HCT116 (cell line): ENCODE measurements at regions not wholly inside any gene's neighbourhood (a gene's known extent, or its start where the extent isn't known, plus 50 kb on each side); places are given as distances from the start of the nearest gene placed in this dataset.
A peak's percentile ranks its signal among the peaks of the same experiment; 100 is the strongest.

Source experiments
- ATAC-seq: fragments of 200-7000 bp; cut with Tn5 transposase; 2 replicates; pipeline ENCODE4 v1.9.1; 2020; ENCODE audit warnings: mild to moderate bottlenecking, moderate library complexity
- BruUV-seq: library from RNA; stranded (reverse); fragments of 400-500 nt; replicated peaks from 2 replicates; lab custom pipeline; 2021; lab: Mats Ljungman, UMichigan
- CTCF ChIA-PET: fragments of 300-600 bp; sonication (Branson Sonifier 250); formaldehyde crosslinking; loops from one replicate; lab custom pipeline; 2021; ENCODE audit warnings: antibody characterized with exemption; lab: Charles Lee
- POLR2A ChIA-PET: fragments of 300-600, 350-600 bp; sonication (Branson Sonifier 250); formaldehyde crosslinking; loops from one replicate; lab custom pipeline; 2021; ENCODE audit warnings: antibody characterized with exemption; lab: Charles Lee
- RAD21 ChIA-PET, 2 experiments: fragments of 300-600 bp; sonication (Branson Sonifier 250); formaldehyde crosslinking; loops; one replicate each; lab custom pipeline; 2023; ENCODE audit warnings: low total read pairs in 2 of 2; ENCODE audit not compliant: uncharacterized antibody in 2 of 2, unreplicated experiment in 2 of 2, low non-redundant PET in 1 of 2; lab: Charles Lee
- DNase-seq: peaks from one replicate; pipeline ENCODE4 v3.0.0-alpha.2; 2010; ENCODE audit warnings: low read depth, low spot score
- H2AFZ ChIP-seq: fragments of 200-600 bp; shearing (Covaris generic), sonication (generic); 2 replicates; pipeline ENCODE4 v1.6.1; 2017; ENCODE audit warnings: low read depth, mixed run types, mixed read lengths, antibody characterized with exemption, low read length; ENCODE audit not compliant: poor library complexity, severe bottlenecking
- H3K27ac ChIP-seq: 2 replicates; pipeline ENCODE4 v1.5.1; 2012; ENCODE audit warnings: low read depth, low read length
- H3K27me3 ChIP-seq: fragments of 200-600 bp; sonication (generic); 2 replicates; pipeline ENCODE4 v1.6.1; 2016; ENCODE audit warnings: mixed run types, low read length, mixed read lengths; ENCODE audit not compliant: insufficient read depth
- H3K36me3 ChIP-seq, 2 experiments: fragments of 200-500 bp in 1 of 2; fragments of 200-600 bp in 1 of 2; sonication (Bioruptor generic) in 1 of 2; sonication (generic) in 1 of 2; 2 replicates each; pipeline versions ENCODE4 v1.5.1 to v1.6.1; 2014 to 2016; ENCODE audit warnings: low read length in 2 of 2, inconsistent platforms in 1 of 2, mixed read lengths in 1 of 2, mixed run types in 1 of 2; ENCODE audit not compliant: insufficient read depth in 2 of 2, control insufficient read depth in 1 of 2
- H3K4me1 ChIP-seq, 2 experiments: fragments of 200-600 bp in 1 of 2; sonication (generic) in 1 of 2; 2 replicates each; pipeline versions ENCODE4 v1.5.1 to v1.6.1; 2012 to 2017; ENCODE audit warnings: low read length in 2 of 2, inconsistent platforms in 1 of 2, mild to moderate bottlenecking in 1 of 2, mixed read lengths in 1 of 2, mixed run types in 1 of 2, moderate library complexity in 1 of 2; ENCODE audit not compliant: insufficient read depth in 2 of 2, control insufficient read depth in 1 of 2
- H3K4me2 ChIP-seq: fragments of 200-600 bp; sonication (generic); 2 replicates; pipeline ENCODE4 v1.6.1; 2017; ENCODE audit warnings: mixed run types, low read length, mixed read lengths
- H3K4me3 ChIP-seq, 2 experiments: fragments of 200-600 bp in 1 of 2; sonication (generic) in 1 of 2; replicated peaks in 1 of 2; 2 replicates each; pipeline ENCODE4 v1.5.1; 2011 to 2016; ENCODE audit warnings: low read length in 2 of 2, control low read depth in 1 of 2, low read depth in 1 of 2, mild to moderate bottlenecking in 1 of 2, mixed read lengths in 1 of 2, mixed run types in 1 of 2
- H3K79me2 ChIP-seq: fragments of 200-600 bp; sonication (generic); 2 replicates; pipeline ENCODE4 v1.6.1; 2017; ENCODE audit warnings: mild to moderate bottlenecking, mixed run types, low read length, moderate library complexity, mixed read lengths; ENCODE audit not compliant: insufficient read depth
- H3K9ac ChIP-seq: fragments of 200-600 bp; sonication (generic); 2 replicates; pipeline ENCODE4 v1.6.1; 2016; ENCODE audit warnings: low read length, mixed read lengths
- H3K9me2 ChIP-seq: fragments of 200-600 bp; sonication (generic), shearing (Covaris generic); 2 replicates; pipeline ENCODE4 v1.6.1; 2017; ENCODE audit warnings: mixed run types, mild to moderate bottlenecking, moderate library complexity; ENCODE audit not compliant: insufficient read depth
- H3K9me3 ChIP-seq, 2 experiments: fragments of 200-500 bp in 1 of 2; fragments of 200-600 bp in 1 of 2; sonication (Bioruptor generic) in 1 of 2; sonication (generic) in 1 of 2; 2 replicates each; pipeline ENCODE4 v1.6.1; 2014 to 2017; ENCODE audit warnings: low read length in 2 of 2, mixed read lengths in 2 of 2, inconsistent platforms in 1 of 2, low read depth in 1 of 2, mild to moderate bottlenecking in 1 of 2, mixed run types in 1 of 2, moderate library complexity in 1 of 2; ENCODE audit not compliant: control insufficient read depth in 1 of 2, insufficient read depth in 1 of 2
- H4K20me1 ChIP-seq: fragments of 200-600 bp; sonication (generic), shearing (Covaris generic); 2 replicates; pipeline ENCODE4 v1.6.1; 2017; ENCODE audit warnings: mixed run types, mild to moderate bottlenecking, moderate library complexity; ENCODE audit not compliant: insufficient read depth
- RAD21 ChIP-seq: IDR thresholded peaks from 2 replicates; pipeline ENCODE4 v1.6.1; 2012; ENCODE audit warnings: low read depth, mild to moderate bottlenecking
- ZBTB33 ChIP-seq: IDR thresholded peaks from 2 replicates; pipeline ENCODE4 v1.6.1; 2011; ENCODE audit warnings: mild to moderate bottlenecking, low read length, moderate library complexity; ENCODE audit not compliant: insufficient replicate concordance; ENCODE audit errors: extremely low read depth
- intact Hi-C: fragments of 100-400 bp; cut with micrococcal nuclease; formaldehyde crosslinking; loops from 2 replicates; pipeline ENCODE4 v1.10.0; 2022
- TF ChIP-seq, protein P1 (sequence below), 3 experiments: fragments of 200-600 bp in 1 of 3; sonication (generic) in 1 of 3; IDR thresholded peaks in 2 of 3; conservative IDR thresholded peaks in 1 of 3; 2 replicates each; pipeline ENCODE4 v1.5.1; 2012 to 2017; ENCODE audit warnings: low read depth in 2 of 3, low read length in 2 of 3, antibody characterized with exemption in 1 of 3, borderline replicate concordance in 1 of 3, control low read depth in 1 of 3, mild to moderate bottlenecking in 1 of 3, mixed read lengths in 1 of 3, mixed run types in 1 of 3, moderate library complexity in 1 of 3; ENCODE audit not compliant: insufficient read depth in 1 of 3

- RAD21 ChIA-PET: interaction anchor here (0.8 to 1.0 kb wide), 2 partner anchors 401 to 974 kb away, joined by 3 to 7 read pairs; no protein-coding TSS in a partner anchor
- BruUV-seq: no TSS peak
Measured at GRCh38 chr20:59455402-59456341, 148.7 kb upstream of the PHACTR3 start.

More at GRCh38 chr20:59455402-59456341, 148.7 kb upstream of the PHACTR3 start:
- no peaks in the 10 kb centered on the region for H3K79me2 ChIP-seq
- H4K20me1 ChIP-seq: no peaks in the 10 kb centered on the region
- ChIA-PET POLR2A (no interaction called here), CTCF (interaction anchor here (0.7 to 2.1 kb wide), 26 partner anchors 8 to 1220 kb away, joined by 3 to 27 read pairs (median 4); partner anchors contain the start of genes ATP5F1E and STX16)
- no peaks in the 10 kb centered on the region for H3K9me3 ChIP-seq
- DNase-seq (peak; percentile 3), ATAC-seq (peak; percentile 78)
- 0 out of 4 replicates have a peak, but pooled peaks cover 0 to 4% of the 10 kb centered on the region in 2 experiments for H3K4me1 ChIP-seq
- H3K4me3 ChIP-seq: no peak overlapping the region
- H3K36me3 ChIP-seq: no peaks in the 10 kb centered on the region
- TF ChIP-seq RAD21 (peak; percentile 70), ZBTB33 (no peak)
- TF ChIP-seq, protein P1, sequence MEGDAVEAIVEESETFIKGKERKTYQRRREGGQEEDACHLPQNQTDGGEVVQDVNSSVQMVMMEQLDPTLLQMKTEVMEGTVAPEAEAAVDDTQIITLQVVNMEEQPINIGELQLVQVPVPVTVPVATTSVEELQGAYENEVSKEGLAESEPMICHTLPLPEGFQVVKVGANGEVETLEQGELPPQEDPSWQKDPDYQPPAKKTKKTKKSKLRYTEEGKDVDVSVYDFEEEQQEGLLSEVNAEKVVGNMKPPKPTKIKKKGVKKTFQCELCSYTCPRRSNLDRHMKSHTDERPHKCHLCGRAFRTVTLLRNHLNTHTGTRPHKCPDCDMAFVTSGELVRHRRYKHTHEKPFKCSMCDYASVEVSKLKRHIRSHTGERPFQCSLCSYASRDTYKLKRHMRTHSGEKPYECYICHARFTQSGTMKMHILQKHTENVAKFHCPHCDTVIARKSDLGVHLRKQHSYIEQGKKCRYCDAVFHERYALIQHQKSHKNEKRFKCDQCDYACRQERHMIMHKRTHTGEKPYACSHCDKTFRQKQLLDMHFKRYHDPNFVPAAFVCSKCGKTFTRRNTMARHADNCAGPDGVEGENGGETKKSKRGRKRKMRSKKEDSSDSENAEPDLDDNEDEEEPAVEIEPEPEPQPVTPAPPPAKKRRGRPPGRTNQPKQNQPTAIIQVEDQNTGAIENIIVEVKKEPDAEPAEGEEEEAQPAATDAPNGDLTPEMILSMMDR (IDR thresholded peaks at IDR 0.05 in 2 of 3, conservative IDR thresholded peaks at IDR 0.05 in 1 of 3; ENCODE audit: borderline replicate concordance in 1 of 3, insufficient read depth in 1 of 3, low read depth in 2 of 3, low read length in 2 of 3): peak; percentile 47 to 70 (median 60); a peak in 5 of 6 replicates
- peaks cover 11% of the 10 kb centered on the region; the same call in 1 of the 2 replicates for H3K27me3 ChIP-seq
- no peak overlapping the region for H3K27ac ChIP-seq
- peak overlapping the region; percentile 51 for H3K4me2 ChIP-seq
- H3K9ac ChIP-seq: no peak overlapping the region
- intact Hi-C loops: loop anchor here (1.0 to 10.0 kb wide), 4 partner anchors 368 to 1861 kb away; no protein-coding TSS in a partner anchor
- no peaks in the 10 kb centered on the region for H3K9me2 ChIP-seq
- H2AFZ ChIP-seq: peak overlapping the region; percentile 22
